Small intestine (tissue), 7 donors: ENCODE measurements at regions not wholly inside any gene's neighbourhood (a gene's known extent, or its start where the extent isn't known, plus 50 kb on each side); places are given as distances from the start of the nearest gene placed in this dataset.

ENCODE experiments used
- DNase-seq, 2 donors: peaks; one replicate each; pipeline versions ENCODE4 v3.0.0 to v3.0.0-alpha.2; 2013
- FAIRE-seq: peaks from 2 replicates; lab custom pipeline; 2012; peaks lifted over from hg19 to GRCh38; lab: Jason Lieb, UNC
- H3K27ac ChIP-seq, 3 donors: one replicate each; pipeline ENCODE4 v1.5.1; 2013; ENCODE audit warnings: low read length in 2 of 3, mild to moderate bottlenecking in 2 of 3, control low read depth in 1 of 3, inconsistent platforms in 1 of 3, low read depth in 1 of 3, moderate library complexity in 1 of 3
- H3K27me3 ChIP-seq, 3 donors: one replicate each; pipeline ENCODE4 v1.6.1; 2013; ENCODE audit warnings: low read length in 3 of 3, inconsistent platforms in 1 of 3; ENCODE audit not compliant: control insufficient read depth in 3 of 3, insufficient read depth in 3 of 3
- H3K36me3 ChIP-seq, 3 donors: one replicate each; pipeline ENCODE4 v1.6.1; 2013; ENCODE audit warnings: low read length in 3 of 3, inconsistent platforms in 1 of 3, low read depth in 1 of 3, mild to moderate bottlenecking in 1 of 3, moderate library complexity in 1 of 3; ENCODE audit not compliant: control insufficient read depth in 3 of 3, insufficient read depth in 2 of 3
- H3K4me1 ChIP-seq, 3 donors: one replicate each; pipeline ENCODE4 v1.6.1; 2013; ENCODE audit warnings: low read length in 2 of 3, inconsistent platforms in 1 of 3, low read depth in 1 of 3, mild to moderate bottlenecking in 1 of 3, moderate library complexity in 1 of 3; ENCODE audit not compliant: control insufficient read depth in 3 of 3, insufficient read depth in 2 of 3
- H3K4me3 ChIP-seq, 3 donors: one replicate each; pipeline ENCODE4 v1.5.1; 2013; ENCODE audit warnings: low read length in 3 of 3, control low read depth in 1 of 3, inconsistent platforms in 1 of 3, low read depth in 1 of 3, mild to moderate bottlenecking in 1 of 3, moderate library complexity in 1 of 3
- H3K9me3 ChIP-seq, 2 donors: one replicate each; pipeline ENCODE4 v1.6.1; 2013; ENCODE audit warnings: low read depth in 1 of 2, low read length in 1 of 2; ENCODE audit not compliant: control insufficient read depth in 2 of 2, insufficient read depth in 1 of 2
- WGBS, 3 donors: extraction: QIAGEN DNeasy Blood & Tissue Kit; methylation state at CpG; one replicate each; pipeline ENCODE4 v1.1.7; 2013; 5-methylcytosine and 5-hydroxymethylcytosine counted together
- donor health status: healthy with polysubstance abuse.
- donor health status: control.
- donor health status: control.
- donor health status: Bipolar disorder and iron deficiency.
- donor health status: healthy.

GRCh38 chr17:33944412-33944811 lies 310.7 kb upstream of the CCL2 start:
- DNase-seq (no peak), FAIRE-seq (no peak)
- H3K27ac ChIP-seq: no peak overlapping the region
- no peaks in the 10 kb centered on the region for H3K27me3 ChIP-seq
- no peaks in the 10 kb centered on the region for H3K9me3 ChIP-seq
- H3K4me3 ChIP-seq: no peak overlapping the region
- 49 to 70% (median 60%) methylated on average over 4 of the region's 4 CpGs for WGBS, 3 donors
- no peaks in the 10 kb centered on the region for H3K4me1 ChIP-seq
- H3K36me3 ChIP-seq: no peaks in the 10 kb centered on the region

- no peak overlapping the region for H3K4me3 ChIP-seq
- FAIRE-seq (no peak), DNase-seq (no peak)
- 55 to 74% (median 66%) methylated on average over 2 of the region's 2 CpGs for WGBS, 3 donors
- H3K27ac ChIP-seq: no peak overlapping the region
- H3K27me3 ChIP-seq: no peaks in the 10 kb centered on the region
- no peaks in the 10 kb centered on the region for H3K4me1 ChIP-seq
- no peaks in the 10 kb centered on the region for H3K9me3 ChIP-seq
- no peaks in the 10 kb centered on the region for H3K36me3 ChIP-seq
These were observed 310.3 kb upstream of the CCL2 start for GRCh38 chr17:33944826-33945225.

- Histone ChIP-seq H3K9me3 (no peaks in the 10 kb centered on the region), H3K4me1 (no peaks in the 10 kb centered on the region), H3K27me3 (no peaks in the 10 kb centered on the region), H3K4me3 (no peak overlapping the region), H3K36me3 (no peaks in the 10 kb centered on the region), H3K27ac (no peak overlapping the region)
- FAIRE-seq: no peak
- 35 to 51% (median 45%) methylated on average over 6 of the region's 6 CpGs for WGBS, 3 donors
- no peak for DNase-seq
These were observed 309.2 kb upstream of the CCL2 start for GRCh38 chr17:33945646-33946546.

- no peak for DNase-seq
- no peaks in the 10 kb centered on the region for H3K36me3 ChIP-seq
- H3K4me3 ChIP-seq: no peak overlapping the region
- H3K4me1 ChIP-seq: no peaks in the 10 kb centered on the region
- H3K27me3 ChIP-seq: no peaks in the 10 kb centered on the region
- H3K27ac ChIP-seq: no peak overlapping the region
- no peaks in the 10 kb centered on the region for H3K9me3 ChIP-seq
- no peak for FAIRE-seq
These were observed 307.3 kb upstream of the CCL2 start for GRCh38 chr17:33947762-33948161.

- Histone ChIP-seq H3K36me3 (no peaks in the 10 kb centered on the region), H3K27ac (no peak overlapping the region), H3K4me1 (no peaks in the 10 kb centered on the region), H3K9me3 (no peaks in the 10 kb centered on the region), H3K4me3 (no peak overlapping the region), H3K27me3 (no peaks in the 10 kb centered on the region)
- DNase-seq (no peak), FAIRE-seq (no peak)
- WGBS, 3 donors: 79 to 86% (median 80%) methylated on average over 7 of the region's 7 CpGs
These were observed 306.8 kb upstream of the CCL2 start for GRCh38 chr17:33948309-33948708.

GRCh38 chr17:33949100-33949499 lies 306.0 kb upstream of the CCL2 start:
- no peaks in the 10 kb centered on the region for H3K36me3 ChIP-seq
- no peak for DNase-seq

GRCh38 chr17:33950061-33950460 lies 305.0 kb upstream of the CCL2 start:
- H3K36me3 ChIP-seq: no peaks in the 10 kb centered on the region
- no peak overlapping the region for H3K27ac ChIP-seq
- H3K4me3 ChIP-seq: no peak overlapping the region
- H3K9me3 ChIP-seq: no peaks in the 10 kb centered on the region
- 85 to 87% (median 86%) methylated on average over 6 of the region's 6 CpGs for WGBS, 3 donors
- DNase-seq (no peak), FAIRE-seq (no peak)
- H3K4me1 ChIP-seq: no peaks in the 10 kb centered on the region
- peaks cover 0 to 1% (median 0%) of the 10 kb centered on the region in 3 donors for H3K27me3 ChIP-seq

More at GRCh38 chr17:33949100-33949499, 306.0 kb upstream of the CCL2 start:
- no peaks in the 10 kb centered on the region for H3K9me3 ChIP-seq
- no peak overlapping the region for H3K27ac ChIP-seq
- no peak for FAIRE-seq
- WGBS, 3 donors: 54 to 60% (median 59%) methylated on average over 4 of the region's 4 CpGs
- H3K4me1 ChIP-seq: no peaks in the 10 kb centered on the region
- peaks cover 0 to 1% (median 0%) of the 10 kb centered on the region in 3 donors for H3K27me3 ChIP-seq
- no peak overlapping the region for H3K4me3 ChIP-seq

- Histone ChIP-seq H3K4me1 (no peaks in the 10 kb centered on the region), H3K4me3 (no peak overlapping the region), H3K27ac (no peak overlapping the region), H3K9me3 (no peaks in the 10 kb centered on the region), H3K36me3 (no peaks in the 10 kb centered on the region), H3K27me3 (peaks cover 0 to 2% (median 1%) of the 10 kb centered on the region in 3 donors)
- DNase-seq (no peak), FAIRE-seq (no peak)
- WGBS, 3 donors: 29 to 49% (median 34%) methylated on average over 1 of the region's 1 CpG
These were observed 302.7 kb upstream of the CCL2 start for GRCh38 chr17:33952425-33952824.
